Stimulated activated CD8-positive, alpha-beta memory T cell treated with anti-CD3 and anti-CD28 coated beads, Interleukin-7, amount 100 ng/mL, for 4 hours (primary cell): ENCODE measurements at regions not wholly inside any gene's neighbourhood (a gene's known extent, or its start where the extent isn't known, plus 50 kb on each side); places are given as distances from the start of the nearest gene placed in this dataset.

Experiments used
- DNase-seq, 2 donors: peaks; one replicate each; pipeline ENCODE4 v3.0.0-alpha.2; 2020; ENCODE audit warnings: low read depth in 2 of 2

DNA sequence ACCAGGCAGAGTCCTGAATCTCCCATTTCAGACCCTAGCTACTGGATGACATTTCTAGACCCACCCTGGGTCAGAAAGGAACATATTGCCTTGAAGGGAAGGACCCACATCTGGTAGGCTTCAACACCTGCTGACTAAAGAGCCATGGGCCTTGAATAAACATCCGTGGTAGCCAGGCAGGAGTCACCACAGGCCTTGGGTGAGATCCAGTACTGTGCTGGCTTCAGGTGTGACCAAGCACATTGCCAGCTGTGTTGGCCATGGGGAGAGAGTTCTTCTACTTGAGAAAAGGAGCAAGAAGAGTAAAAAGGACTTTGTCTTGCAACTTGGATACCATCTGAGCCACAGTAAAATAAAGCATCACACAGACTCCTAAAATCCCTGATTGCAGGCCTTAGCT lies 332.6 kb downstream of the SLC16A7 start:
- DNase-seq = no peak

DNA sequence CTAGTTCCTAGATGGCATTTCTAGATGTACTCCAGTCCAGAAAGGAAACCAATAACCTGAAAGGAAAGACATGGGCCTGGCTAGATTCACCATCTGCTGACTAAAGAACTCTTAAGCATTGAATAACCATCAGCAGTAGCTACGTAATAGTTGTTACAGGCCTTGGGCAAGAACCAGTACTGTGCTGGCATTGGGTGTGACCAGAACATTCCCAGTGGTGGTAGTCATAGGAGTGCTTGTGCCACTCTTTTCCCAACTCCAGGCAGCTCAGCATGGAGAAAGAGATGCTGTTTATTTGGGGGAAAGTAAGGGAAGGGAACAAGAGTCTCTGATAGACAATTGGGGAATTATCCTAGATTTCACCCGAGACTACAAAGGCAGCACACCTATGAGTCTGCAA lies 333.3 kb downstream of the SLC16A7 start:
- no peak for DNase-seq

DNA sequence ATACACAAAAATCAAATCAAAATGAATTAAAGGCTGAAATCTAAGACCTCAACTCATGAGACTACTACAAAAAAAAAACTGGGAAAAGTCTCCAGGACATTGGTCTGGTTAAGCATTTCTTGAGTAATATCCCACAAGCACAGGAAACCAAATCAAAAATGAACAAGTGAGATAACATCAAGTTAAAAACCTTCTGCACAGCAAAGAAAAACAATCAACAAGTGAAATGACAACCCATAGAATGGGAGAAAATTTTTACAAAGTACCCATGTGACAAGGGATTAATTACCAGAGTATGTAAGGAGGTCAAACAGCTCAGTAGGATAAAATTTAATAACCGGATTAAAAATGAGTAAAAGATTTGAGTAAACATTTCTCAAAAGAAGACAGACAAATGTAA lies 338.7 kb downstream of the SLC16A7 start:
- DNase-seq = no peak

DNA sequence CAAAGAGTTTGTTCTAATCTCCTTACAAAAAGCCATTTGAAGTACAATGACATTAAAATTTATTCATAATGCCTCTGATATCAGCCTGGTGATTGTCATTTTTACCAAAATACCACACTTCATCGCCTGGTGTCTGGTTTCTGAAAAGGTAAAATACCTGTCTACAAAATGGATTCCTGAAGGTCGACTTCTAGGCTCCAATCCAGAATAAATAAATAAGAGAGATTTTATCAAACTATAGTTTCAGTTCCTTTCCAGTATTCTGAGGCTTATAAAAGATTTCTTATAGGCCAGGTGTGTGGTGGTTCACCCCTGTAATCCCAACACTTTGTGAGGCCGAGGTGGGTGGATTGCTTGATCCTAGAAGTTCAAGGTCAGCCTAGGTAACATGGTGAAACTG lies 340.7 kb downstream of the SLC16A7 start:
- no peak for DNase-seq

DNA sequence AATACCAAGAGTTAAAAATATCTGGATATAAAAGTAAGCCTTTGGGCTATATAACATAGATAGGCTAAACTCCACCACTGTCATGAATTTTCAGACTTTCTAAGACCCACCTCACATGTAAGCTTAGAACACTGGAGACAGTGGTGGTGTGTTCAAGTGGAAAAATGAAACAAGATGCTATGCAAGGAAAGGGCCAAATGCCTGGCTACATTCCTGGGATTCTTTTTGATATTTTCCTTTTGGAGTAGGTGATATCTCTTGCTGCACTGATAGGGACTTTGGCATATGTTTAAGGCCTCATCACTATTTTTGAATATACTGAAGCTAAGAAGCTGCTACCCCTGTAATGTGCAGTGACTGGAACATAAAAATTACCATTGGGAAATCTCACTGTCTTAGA lies 341.3 kb downstream of the SLC16A7 start:
- no peak for DNase-seq

DNA sequence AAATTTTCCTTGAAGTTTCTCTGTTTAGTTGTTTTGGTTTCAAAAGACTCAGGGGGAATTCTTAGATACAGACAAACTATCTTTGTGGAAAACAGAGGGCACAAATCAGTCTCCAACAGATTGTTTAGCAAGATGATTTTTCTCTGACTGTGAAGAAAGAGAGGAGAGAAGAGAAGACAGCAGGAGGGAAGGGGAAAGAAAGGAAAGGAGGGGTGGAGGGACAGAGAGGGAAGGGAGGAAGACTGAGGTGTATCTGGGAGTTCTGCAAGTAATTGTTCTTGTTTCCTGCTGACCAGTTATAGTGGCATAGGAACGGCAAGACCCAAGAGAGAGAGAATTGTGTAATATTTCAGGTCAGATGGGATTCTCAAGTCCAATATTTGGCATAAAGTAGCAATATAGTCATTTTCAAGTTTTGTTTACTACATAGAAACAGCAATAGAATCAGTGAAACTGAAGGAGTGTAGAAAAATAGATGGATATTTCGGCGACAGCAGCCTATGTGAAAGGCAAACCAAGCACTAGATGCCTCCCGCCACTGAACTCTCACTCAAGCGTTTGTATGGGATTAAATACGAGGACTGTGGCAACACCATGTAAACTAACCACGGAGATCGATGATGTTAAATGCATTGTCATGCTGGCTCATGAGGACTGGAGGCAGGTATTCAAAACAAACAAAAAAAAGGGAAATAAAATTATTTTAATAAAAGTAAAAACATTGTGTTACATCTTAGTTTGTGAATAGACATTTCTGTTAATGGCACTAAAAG lies 342.5 kb downstream of the SLC16A7 start:
- DNase-seq = no peak

DNA sequence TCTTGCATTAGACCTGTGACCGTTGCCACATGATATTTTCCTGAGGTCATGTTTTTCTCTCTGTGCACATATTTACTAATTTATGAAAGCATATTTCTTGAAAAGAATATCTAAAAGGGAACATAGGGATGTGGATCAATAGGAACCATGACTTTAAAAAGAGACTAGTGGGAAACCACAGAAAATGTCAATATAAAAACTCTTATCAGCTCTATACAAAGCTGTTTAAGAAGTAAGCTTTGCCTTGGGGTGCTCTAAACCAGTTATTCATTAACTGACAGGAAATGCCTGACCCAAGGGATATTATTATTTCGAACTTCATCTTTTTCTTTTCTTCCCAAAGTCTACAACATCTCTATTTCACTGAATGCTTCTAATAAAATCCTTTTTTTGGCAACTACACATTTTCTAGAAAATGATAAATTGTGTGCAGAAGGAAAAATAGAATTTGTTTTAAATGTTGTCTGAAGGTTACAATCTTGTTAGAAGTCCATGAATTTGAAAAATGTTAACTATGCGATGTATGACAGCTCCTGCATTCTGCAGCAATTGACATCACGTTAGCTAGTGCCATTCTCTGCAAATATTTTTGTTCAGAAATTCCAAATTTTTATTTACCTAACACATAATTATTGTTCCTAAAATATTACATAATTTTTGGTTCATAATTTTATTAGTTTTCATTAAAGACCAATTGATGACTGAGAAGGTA lies 345.0 kb downstream of the SLC16A7 start:
- no peak for DNase-seq

DNA sequence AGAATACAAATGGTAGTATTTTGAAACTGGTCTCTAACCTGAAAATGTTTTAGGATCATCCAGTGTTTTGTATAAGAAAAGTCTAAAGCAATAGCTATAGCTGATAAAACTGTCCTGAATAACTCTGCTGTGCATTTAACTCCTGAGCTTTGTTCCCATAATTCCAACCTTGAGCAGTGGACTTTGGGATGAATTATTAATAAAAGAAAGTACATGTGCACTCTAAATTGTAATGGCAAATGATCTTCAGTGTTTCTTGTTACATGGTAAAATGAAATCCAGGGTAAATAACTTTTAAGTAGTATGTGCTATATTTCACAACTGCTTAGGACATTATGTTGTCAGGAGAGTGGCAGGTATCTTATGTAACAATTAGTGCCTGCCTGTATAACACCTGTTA lies 345.6 kb downstream of the SLC16A7 start:
- DNase-seq = no peak

DNA sequence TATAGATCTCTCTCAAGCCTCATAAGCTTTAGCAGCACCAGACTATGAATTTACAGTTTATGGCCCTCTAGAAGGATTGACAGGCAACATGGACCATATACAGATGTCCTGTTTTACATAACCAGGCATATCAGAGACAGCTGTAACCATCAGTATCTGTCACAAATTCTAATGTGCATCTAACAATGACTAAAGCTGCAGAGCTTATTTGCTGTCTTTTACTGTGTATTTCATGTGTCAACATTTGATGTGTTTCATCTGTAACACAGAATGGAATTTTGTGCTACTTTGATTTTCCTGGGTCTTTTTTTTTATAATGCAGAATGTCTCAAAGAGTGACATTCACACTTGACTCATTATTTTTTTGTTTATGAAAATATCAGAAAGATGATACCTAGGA lies 348.3 kb downstream of the SLC16A7 start:
- DNase-seq = no peak

DNA sequence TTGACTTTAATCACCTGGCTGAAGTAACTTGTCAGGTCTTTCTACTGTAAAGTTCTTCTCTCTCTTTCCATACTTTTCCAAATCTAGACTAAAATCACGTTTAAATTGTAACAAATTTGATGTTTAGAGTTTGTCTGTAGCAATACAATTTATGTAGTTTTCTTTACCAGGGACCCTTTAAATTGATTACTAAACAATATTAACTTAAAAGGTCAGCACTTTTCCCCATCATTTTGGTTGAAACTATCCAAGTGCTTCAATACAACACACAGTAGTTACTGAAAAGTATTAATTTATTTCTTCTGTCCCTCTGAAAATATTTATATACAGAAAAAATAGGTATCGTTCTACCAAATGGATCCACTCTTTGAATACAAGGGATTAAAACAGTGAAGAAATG lies 350.8 kb downstream of the SLC16A7 start:
- no peak for DNase-seq

DNA sequence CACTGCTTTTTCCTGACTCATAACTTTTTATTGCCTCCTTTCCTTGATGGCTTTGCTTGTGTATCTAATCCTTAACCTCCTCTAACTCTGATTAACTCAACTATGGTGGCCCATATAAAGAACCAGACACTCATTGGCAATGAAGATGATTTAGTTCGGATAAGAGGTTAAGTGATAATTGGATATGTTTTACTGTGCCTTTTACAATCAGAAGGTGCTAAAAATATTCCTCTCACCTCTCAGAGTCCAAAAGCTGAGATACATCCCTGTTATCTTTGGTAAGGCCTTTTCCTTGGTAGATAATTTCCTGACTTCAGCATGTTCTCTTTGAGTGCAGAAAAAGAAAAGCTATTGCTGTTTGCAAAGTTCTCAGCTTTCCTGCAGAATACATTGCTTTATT lies 367.7 kb downstream of the SLC16A7 start:
- DNase-seq = no peak

DNA sequence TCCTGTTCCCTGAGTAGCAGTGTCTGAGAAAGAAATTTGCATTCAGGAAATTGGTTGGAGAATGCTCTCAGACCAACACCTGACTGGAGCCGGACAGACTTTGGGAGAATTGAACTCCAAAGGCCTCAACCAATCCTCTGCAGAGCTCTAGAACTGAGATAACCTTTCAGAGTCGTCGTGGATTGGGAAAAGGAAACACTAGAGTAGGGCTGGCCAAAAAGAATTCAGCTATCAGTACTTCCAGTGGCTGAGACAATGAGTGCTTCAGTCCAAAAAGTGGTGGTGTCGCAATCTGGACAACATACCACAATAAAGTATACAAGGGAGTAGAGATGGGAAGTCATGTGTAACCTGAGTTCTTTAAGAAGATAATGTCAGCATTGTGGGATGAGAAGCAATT lies 377.1 kb downstream of the SLC16A7 start:
- DNase-seq = no peak

DNA sequence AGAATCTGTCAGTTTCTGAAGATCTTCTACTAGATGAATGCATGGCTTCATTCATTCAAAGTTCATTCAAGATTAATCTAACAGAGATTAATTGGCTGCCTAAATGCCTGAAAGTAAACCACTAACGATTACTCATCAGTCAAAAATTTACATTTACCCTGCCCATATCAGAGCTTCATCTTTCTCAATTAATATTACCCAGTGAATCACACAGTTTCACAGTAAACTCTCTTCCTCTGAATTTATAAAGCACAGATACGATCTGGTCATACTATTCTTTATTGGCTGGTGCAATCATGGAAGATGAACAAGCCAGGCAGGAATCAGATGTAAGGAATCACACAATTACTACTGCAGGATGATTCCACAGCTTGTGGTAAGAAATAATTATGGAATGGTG lies 377.7 kb downstream of the SLC16A7 start:
- DNase-seq = no peak

DNA sequence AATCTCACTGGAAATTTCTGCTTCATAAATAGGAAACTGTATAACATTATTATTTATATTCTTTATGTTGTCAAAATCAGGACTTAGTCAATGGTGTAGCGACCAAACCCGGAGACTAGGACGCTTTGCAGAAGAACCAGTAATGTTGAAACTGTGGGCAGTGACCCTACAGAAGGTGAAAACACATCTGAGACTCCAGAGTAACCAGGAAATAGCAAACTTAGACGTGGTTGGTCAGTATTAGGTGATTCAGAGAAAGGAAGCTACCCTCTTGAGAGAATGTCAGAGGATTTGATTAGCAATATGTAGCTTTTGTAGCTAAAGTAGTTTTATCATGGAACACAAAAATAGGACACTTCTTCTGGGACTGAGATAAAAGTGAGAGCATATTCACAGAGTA lies 381.9 kb downstream of the SLC16A7 start:
- DNase-seq = no peak

DNA sequence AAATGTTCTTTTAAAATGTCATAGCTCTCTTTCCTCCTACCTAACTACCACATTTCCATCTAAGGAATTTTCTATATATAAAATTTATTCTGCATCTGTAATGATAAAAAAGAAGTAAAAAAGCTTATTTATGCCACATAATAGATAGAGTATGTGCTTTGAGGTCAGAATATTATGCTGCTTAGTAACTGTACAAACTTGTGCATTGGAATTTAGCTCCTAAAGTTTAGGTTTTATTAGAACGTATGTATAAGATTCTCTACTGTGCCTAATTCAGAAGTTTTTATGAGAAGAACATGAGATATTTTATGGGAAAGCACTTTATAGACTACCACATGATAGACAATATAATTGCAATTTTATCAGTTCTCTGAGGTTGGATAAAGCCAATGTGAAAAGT lies 384.6 kb downstream of the SLC16A7 start:
- no peak for DNase-seq

DNA sequence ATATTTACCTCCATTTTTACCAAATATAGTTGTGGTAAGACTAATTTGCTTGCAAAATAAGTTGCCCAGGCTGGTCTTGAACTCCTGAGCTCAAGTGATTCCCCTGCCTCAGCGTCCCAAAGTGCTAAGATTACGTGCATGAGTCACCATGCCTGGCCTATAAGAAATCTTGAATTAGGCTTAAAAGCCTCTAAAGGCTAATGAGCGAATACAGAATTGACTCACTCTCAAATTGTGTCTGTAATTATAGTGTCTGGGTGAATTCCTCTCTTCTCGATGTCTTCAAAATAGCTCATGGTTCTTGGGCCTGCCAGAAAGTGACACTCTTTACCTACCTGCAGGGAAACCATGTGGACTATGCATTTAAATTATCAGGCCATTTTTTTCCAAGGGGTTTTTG lies 403.5 kb downstream of the SLC16A7 start:
- no peak for DNase-seq

DNA sequence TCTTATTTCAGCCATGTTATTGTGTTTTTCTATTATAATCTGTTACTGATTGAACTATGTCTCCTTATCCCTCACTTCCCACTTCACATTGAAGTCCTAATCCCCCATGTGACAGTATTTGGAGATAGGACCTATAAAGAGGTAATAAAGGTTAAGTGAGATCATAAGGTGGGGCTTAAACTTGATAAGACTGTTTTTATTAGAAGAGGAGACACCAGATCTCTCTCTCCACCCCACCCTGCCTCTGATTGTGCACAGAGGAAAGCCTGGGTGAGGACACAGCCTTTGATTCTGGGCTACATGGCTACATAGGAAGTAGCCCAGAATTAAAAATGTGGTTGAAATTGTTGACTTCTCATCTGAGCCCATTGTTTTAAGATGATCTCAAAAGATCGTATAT lies 414.7 kb downstream of the SLC16A7 start:
- no peak for DNase-seq

DNA sequence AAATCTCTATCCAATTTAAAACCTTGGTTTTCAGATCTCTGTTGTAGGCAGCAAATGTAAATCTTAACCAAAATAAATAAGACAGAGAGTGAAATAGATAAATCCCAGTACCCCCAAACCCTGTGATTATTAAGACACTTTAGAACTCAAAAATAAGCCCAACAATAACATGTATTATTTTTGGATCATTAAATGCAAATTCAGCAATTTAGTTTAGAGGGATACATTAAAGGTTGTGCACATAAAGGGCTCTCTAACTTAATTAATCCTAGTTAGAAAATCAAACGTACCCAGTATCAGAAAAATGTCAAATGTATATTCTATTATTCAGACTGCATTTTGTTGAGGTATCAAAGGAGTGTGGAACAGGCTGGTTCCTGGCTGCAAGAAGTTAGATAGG lies 416.8 kb downstream of the SLC16A7 start:
- DNase-seq = no peak

DNA sequence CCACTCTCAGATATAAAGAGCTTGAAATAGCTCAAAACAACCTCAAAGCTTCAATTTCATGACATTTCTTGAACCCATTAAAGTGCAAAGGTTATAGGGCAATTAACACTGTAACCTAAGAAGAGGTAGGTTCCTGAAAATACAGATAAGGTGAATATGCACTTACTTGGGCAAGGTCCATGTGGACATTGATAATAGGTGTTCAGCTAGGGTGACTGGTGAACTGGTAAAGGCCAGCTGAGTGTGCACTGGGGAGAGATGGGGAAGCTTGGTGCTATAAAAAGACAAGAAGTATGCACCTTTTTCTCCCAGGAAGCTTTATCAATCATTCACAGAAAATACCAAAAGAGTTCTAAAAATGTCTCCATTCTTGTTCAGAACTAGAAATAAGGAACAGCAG lies 418.6 kb downstream of the SLC16A7 start:
- DNase-seq = no peak

DNA sequence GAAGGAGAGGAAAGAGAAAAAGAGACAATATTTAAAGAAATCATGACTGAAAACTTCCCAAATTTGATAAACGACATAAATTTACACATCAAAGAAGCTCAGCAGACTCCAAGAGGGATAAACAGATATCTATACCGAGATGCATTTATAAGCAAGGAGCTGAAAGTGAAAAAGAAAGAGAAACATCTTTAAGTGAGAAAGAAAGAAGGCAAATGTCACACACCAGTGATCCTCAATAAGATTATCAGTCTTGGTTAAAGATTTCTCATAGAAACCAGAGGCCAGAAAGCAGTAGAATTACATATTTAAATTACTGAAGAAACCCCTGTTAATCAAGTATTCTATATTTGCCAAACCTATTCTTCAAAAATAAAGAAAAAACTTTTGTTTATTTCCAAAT lies 424.2 kb downstream of the SLC16A7 start:
- DNase-seq = no peak

DNA sequence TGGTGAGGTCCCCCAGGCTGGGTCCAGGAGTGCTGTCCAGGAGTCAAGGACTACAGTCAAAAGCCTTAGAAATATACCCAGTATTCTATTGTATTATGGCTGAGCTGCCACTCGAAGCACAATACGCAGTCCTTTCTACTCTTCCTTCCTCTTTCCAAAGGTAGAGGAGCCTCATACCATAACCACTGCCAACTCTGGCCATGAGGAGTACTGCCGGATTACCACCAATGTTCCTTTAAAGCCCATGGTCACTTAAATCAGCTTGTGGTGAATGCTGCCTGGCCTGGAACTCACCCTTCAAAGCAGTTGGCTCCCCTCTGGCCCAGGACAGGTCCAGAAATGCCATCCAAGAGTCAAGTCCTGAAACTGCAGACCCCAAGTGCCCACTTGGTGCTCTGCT lies 425.4 kb downstream of the SLC16A7 start:
- no peak for DNase-seq

DNA sequence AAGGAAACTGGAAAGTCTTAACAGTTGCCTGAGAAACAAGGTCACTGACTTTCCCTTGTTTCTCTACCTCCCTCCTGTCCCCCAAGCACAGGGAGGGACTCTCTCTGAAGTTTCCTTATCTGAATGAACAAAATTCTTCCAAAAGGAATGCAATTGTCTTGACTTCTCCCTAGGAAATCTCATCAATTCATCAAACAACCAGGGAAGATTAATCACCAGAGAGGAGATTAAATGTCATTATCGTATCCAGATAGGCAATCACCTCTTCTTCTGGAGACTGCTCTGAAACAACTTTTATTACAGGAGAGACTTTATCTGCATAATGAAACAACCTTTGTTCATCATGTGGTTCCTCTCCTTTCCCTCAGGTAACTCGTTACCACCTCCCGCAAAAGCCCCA lies 431.4 kb downstream of the SLC16A7 start:
- DNase-seq = no peak

DNA sequence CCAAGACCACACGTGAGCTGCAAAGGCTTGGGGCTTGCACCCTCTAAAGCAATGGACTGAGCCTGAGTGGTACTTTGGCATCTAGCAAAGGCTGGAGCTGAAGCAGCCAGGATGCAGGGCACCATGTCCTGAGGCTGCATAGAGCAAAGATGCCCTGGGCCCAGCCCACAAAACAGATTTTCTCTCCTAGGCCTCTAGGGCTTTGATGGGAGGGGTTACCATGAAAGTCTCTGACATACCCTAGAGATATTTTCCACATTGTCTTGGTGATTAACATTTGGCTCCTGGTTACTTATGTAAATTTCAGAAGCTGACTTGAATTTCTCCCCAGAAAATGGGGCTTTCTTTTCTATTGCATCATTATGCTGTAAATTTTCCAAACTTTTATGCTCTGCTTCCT lies 438.3 kb downstream of the SLC16A7 start:
- DNase-seq = no peak

DNA sequence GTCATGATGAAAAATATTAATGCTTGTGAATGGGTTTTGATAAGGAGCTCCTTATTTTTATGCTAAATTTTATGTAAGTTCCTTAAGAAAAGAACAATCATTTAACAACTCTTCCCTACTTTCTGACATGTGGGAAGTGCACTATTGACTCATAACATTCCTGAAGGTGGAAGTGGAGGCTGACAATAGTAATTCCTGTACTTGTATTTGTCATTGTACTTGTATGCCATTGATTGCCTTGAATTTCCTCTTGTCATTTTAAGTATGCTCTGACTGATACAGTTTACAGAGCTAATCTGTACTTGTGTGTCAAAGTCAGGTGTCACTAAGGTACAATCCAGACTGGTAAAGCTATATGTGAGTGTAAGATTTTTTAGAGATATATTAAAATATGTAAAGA lies 440.0 kb downstream of the SLC16A7 start:
- DNase-seq = no peak
